ENCODE measurements at regions not wholly inside any gene's neighbourhood (a gene's known extent, or its start where the extent isn't known, plus 50 kb on each side); places are given as distances from the start of the nearest gene placed in this dataset.
"Not testable (repeated sequence)": the region's sequence is repeated elsewhere in the genome, so short reads cannot be mapped to it uniquely, and the experiment has no call there.

- not testable (repeated sequence) for TF ChIP-seq SUZ12 (IDR thresholded peaks at IDR 0.05; ENCODE audit: extremely low read depth, insufficient read depth, insufficient read length); YY1 (IDR thresholded peaks at IDR 0.05; ENCODE audit: insufficient read depth, insufficient read length); ZNF274 (IDR thresholded peaks at IDR 0.05; ENCODE audit: low read depth, low read length)
Measured at GRCh38 chr16:31689331-31689730, 161.6 kb downstream of the AHSP start.

All from NT2/D1 (cell line).